Endothelial cell of umbilical vein (primary cell): ENCODE measurements at regions not wholly inside any gene's neighbourhood (a gene's known extent, or its start where the extent isn't known, plus 50 kb on each side); places are given as distances from the start of the nearest gene placed in this dataset.

Experiments used
- CTCF ChIP-seq, 2 donors: IDR thresholded peaks; 1 replicate in 1 of 2; 2 replicates in 1 of 2; pipeline ENCODE4 v1.5.1; 2011; ENCODE audit warnings: low read length in 2 of 2, mild to moderate bottlenecking in 2 of 2, moderate library complexity in 2 of 2, control low read depth in 1 of 2, inconsistent platforms in 1 of 2, low read depth in 1 of 2; ENCODE audit not compliant: insufficient read depth in 1 of 2; ENCODE audit errors: extremely low read depth in 1 of 2
- EZH2 ChIP-seq: IDR thresholded peaks from 2 replicates; pipeline ENCODE4 v1.6.1; 2012; ENCODE audit warnings: borderline replicate concordance, low read depth, mild to moderate bottlenecking, moderate library complexity, low read length, inconsistent platforms; ENCODE audit not compliant: severe bottlenecking
- GATA2 ChIP-seq: IDR thresholded peaks from 2 replicates; pipeline ENCODE4 v1.7.0; 2011; ENCODE audit warnings: low read depth, mild to moderate bottlenecking, moderate library complexity, mixed read lengths, low read length; ENCODE audit not compliant: insufficient read length, insufficient read depth
- JUN ChIP-seq: IDR thresholded peaks from 2 replicates; pipeline ENCODE4 v1.6.1; 2011; ENCODE audit warnings: borderline replicate concordance, low read depth; ENCODE audit not compliant: insufficient read length, insufficient read depth
- MAX ChIP-seq: IDR thresholded peaks from 2 replicates; pipeline ENCODE4 v1.6.1; 2011; ENCODE audit not compliant: insufficient read depth, insufficient read length
- POLR2A ChIP-seq: IDR thresholded peaks from 2 replicates; pipeline ENCODE4 v1.6.1; 2012; ENCODE audit warnings: low read depth, mild to moderate bottlenecking, control low read depth, low read length

DNA sequence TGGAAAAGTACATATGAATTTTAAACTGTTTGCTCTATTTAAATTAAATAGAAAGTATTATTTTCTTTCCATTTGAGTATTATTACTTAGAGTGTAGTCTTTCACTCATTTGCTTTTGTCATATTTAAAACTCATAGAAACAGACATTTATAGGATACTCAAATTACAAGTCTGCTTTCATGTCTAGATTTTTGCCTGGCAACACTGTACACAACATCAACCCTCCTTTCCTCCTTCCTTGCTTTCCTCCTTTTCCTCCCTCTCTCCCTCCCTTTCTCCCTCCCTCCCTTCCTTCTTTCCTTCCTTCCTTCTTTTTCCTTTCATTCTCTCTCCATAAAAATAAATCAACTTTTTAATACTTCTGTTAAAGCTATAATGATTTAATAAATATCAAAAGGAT lies 2361.2 kb downstream of the ARAP2 start:
- TF ChIP-seq CTCF (IDR thresholded peaks at IDR 0.05; ENCODE audit: extremely low read depth in 1 of 2, insufficient read depth in 1 of 2, low read depth in 1 of 2, low read length in 2 of 2), result no peak
- no peak for TF ChIP-seq POLR2A
- no peak for TF ChIP-seq MAX
- TF ChIP-seq GATA2, result no peak
- TF ChIP-seq EZH2, result no peak
- TF ChIP-seq JUN, result no peak
